ENCODE measurements at regions not wholly inside any gene's neighbourhood (a gene's known extent, or its start where the extent isn't known, plus 50 kb on each side); places are given as distances from the start of the nearest gene placed in this dataset.

- H3K27ac ChIP-seq (ENCODE audit: extremely low read depth, low read depth, low read length): no peak overlapping the region
- no TSS peak for BruUV-seq (replicated peaks)
- 69% methylated on average over 10 of the region's 12 CpGs for WGBS (ENCODE audit: insufficient coverage, low coverage, missing lambda C conversion rate)
- intact Hi-C loops (cut with micrococcal nuclease) (no loop called here), in situ Hi-C loops (cut with MboI) (no loop called here)
- no peak overlapping the region for H3K4me2 ChIP-seq (ENCODE audit: insufficient read depth, low read length)
- ATAC-seq (no peak; the same call in 2 of the 3 replicates), FAIRE-seq (no peak), DNase-seq (ENCODE audit: extremely low read depth in 1 of 4, low spot score in 3 of 4) (no peak)
- no peaks in the 10 kb centered on the region; a peak in 1 of 5 replicates for H3K4me1 ChIP-seq (replicated peaks in 1 of 2; ENCODE audit: control insufficient read depth in 2 of 2, insufficient read depth in 2 of 2, low read length in 2 of 2)
- ChIA-PET POLR2A (no interaction called here), CTCF (ENCODE audit: low intra/inter-chr PET ratio) (no interaction called here)
- H3K9me3 ChIP-seq (replicated peaks; ENCODE audit: control insufficient read depth, insufficient read depth, low read depth, low read length): no peaks in the 10 kb centered on the region
- no peak for TF ChIP-seq MLLT1 (IDR thresholded peaks at IDR 0.05)
- TF ChIP-seq TRIM24 (IDR thresholded peaks at IDR 0.05): no peak
- TF ChIP-seq DNMT1 (IDR thresholded peaks at IDR 0.05): no peak
- no peak for TF ChIP-seq ZNF23 (CRISPR knock-in tag; IDR thresholded peaks at IDR 0.05)
- no peak for TF ChIP-seq GTF2B (IDR thresholded peaks at IDR 0.05; ENCODE audit: extremely low read depth, insufficient read length)
- TF ChIP-seq PHB (CRISPR knock-in tag; IDR thresholded peaks at IDR 0.05): no peak
- H3K79me2 ChIP-seq (ENCODE audit: control insufficient read depth, insufficient read depth, low read length): no peaks in the 10 kb centered on the region
- H4K20me1 ChIP-seq (replicated peaks; ENCODE audit: control insufficient read depth, insufficient read depth, low read length): no peaks in the 10 kb centered on the region
- H3K36me3 ChIP-seq (ENCODE audit: control insufficient read depth, insufficient read depth, low read length): peaks cover 5% of the 10 kb centered on the region; the same call in 1 of the 3 replicates
- no peak overlapping the region for H2AFZ ChIP-seq (ENCODE audit: low read depth, low read length)
- peaks cover 3% of the 10 kb centered on the region for H3K9me1 ChIP-seq (ENCODE audit: control insufficient read depth, insufficient read depth, low read length)
- H3K27me3 ChIP-seq (ENCODE audit: control insufficient read depth in 2 of 2, insufficient read depth in 2 of 2, low read length in 2 of 2): no peaks in the 10 kb centered on the region
- H3K4me3 ChIP-seq: no peak overlapping the region
- H3K9ac ChIP-seq (ENCODE audit: insufficient read depth in 1 of 2, low read depth in 2 of 2, low read length in 2 of 2): no peak overlapping the region
Observed at GRCh38 chr4:79249881-79250503, 75.9 kb downstream of the NAA11 start.

Data from K562 (cell line).